Endodermal cell (in vitro differentiated cells): ENCODE measurements at regions not wholly inside any gene's neighbourhood (a gene's known extent, or its start where the extent isn't known, plus 50 kb on each side); places are given as distances from the start of the nearest gene placed in this dataset.

Experiments used
- DNase-seq: peaks from one replicate; pipeline ENCODE4 v3.0.0-alpha.2; 2017
- H3K27ac ChIP-seq: 2 replicates; pipeline ENCODE4 v1.5.1; 2013; ENCODE audit warnings: mild to moderate bottlenecking, low read depth, low read length, moderate library complexity
- H3K27me3 ChIP-seq: 2 replicates; pipeline ENCODE4 v1.6.1; 2013; ENCODE audit warnings: mild to moderate bottlenecking, low read length, moderate library complexity; ENCODE audit not compliant: insufficient read depth, control insufficient read depth, poor library complexity, severe bottlenecking
- H3K36me3 ChIP-seq: 2 replicates; pipeline ENCODE4 v1.7.0; 2013; ENCODE audit warnings: mild to moderate bottlenecking, low read length, moderate library complexity; ENCODE audit not compliant: control insufficient read depth, insufficient read depth
- H3K4me1 ChIP-seq: one replicate; pipeline ENCODE4 v1.7.0; 2013; ENCODE audit warnings: low read length; ENCODE audit not compliant: control insufficient read depth, insufficient read depth
- H3K4me3 ChIP-seq: 2 replicates; pipeline ENCODE4 v1.5.1; 2013; ENCODE audit warnings: mild to moderate bottlenecking, low read length, moderate library complexity
- H3K9ac ChIP-seq: 2 replicates; pipeline ENCODE4 v1.6.1; 2013; ENCODE audit warnings: mild to moderate bottlenecking, low read length, moderate library complexity; ENCODE audit not compliant: poor library complexity, severe bottlenecking; ENCODE audit errors: extremely low read depth
- H3K9me3 ChIP-seq: 2 replicates; pipeline ENCODE4 v1.6.1; 2013; ENCODE audit warnings: mild to moderate bottlenecking, low read length, moderate library complexity; ENCODE audit not compliant: control insufficient read depth
- H3K27ac Mint-ChIP-seq: 2 replicates; pipeline ENCODE4 v1.8.0; 2020; ENCODE audit warnings: mixed read lengths
- H3K27me3 Mint-ChIP-seq: 2 replicates; pipeline ENCODE4 v1.8.0; 2021; ENCODE audit warnings: mild to moderate bottlenecking, mixed read lengths; ENCODE audit not compliant: insufficient read depth
- H3K36me3 Mint-ChIP-seq: 2 replicates; pipeline ENCODE4 v1.8.0; 2020; ENCODE audit warnings: low read depth, mixed read lengths
- H3K4me1 Mint-ChIP-seq: 2 replicates; pipeline ENCODE4 v1.8.0; 2020; ENCODE audit warnings: mixed read lengths
- H3K4me3 Mint-ChIP-seq: 2 replicates; pipeline ENCODE4 v1.8.0; 2020; ENCODE audit warnings: mild to moderate bottlenecking, moderate library complexity, mixed read lengths
- H3K9me3 Mint-ChIP-seq: 2 replicates; pipeline ENCODE4 v1.8.0; 2020; ENCODE audit warnings: mild to moderate bottlenecking, mixed read lengths
- WGBS, 2 experiments: methylation state at CpG; one replicate each; pipeline versions ENCODE4 v1.1.5 to v1.1.7; 2013; ENCODE audit warnings: missing lambda C conversion rate in 2 of 2, mixed read lengths in 1 of 2; ENCODE audit not compliant: insufficient coverage in 1 of 2, insufficient read length in 1 of 2; 5-methylcytosine and 5-hydroxymethylcytosine counted together
- TF ChIP-seq, protein P1 (sequence below): fragments of 200-600 bp; sonication (generic); conservative IDR thresholded peaks from 2 replicates; pipeline ENCODE4 v1.5.0; 2021; ENCODE audit warnings: antibody characterized with exemption, mild to moderate bottlenecking

DNA sequence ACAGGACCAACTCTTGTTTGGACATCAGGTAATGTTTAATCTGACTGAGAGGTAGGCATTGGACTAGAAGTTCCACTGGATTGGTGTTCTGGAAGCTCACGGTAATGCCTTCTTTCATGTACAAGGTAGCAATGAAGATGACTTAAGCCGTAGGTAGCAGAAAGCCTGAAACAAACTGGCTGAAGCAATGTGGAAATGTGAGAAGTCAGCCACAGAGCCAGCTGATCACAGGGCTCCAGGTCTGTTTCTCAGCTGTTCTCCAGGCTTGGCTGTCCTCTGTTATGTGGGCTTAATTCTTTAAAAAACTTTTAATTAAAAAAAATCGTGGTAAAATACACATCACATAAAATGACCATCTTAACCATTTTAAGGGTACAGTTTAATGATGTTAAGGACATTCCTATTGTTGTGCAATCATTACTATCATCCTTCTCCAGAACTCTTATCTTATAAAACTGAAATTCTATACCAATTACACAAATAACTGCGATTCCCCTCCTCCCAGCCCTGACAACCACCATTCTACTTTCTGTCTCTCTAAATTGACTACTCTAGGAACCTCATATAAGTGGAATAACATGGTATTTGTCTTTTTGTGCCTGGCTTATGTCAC, 101.4 kb upstream of the ZNF32 start:
- H3K27me3 ChIP-seq = no peaks in the 10 kb centered on the region
- Mint-ChIP-seq H3K4me1 (no peaks in the 10 kb centered on the region), H3K4me3 (no peak overlapping the region), H3K9me3 (no peaks in the 10 kb centered on the region), H3K36me3 (no peaks in the 10 kb centered on the region), H3K27me3 (peaks cover 5% of the 10 kb centered on the region), H3K27ac (no peak overlapping the region)
- no peak overlapping the region for H3K27ac ChIP-seq
- TF ChIP-seq, protein P1, sequence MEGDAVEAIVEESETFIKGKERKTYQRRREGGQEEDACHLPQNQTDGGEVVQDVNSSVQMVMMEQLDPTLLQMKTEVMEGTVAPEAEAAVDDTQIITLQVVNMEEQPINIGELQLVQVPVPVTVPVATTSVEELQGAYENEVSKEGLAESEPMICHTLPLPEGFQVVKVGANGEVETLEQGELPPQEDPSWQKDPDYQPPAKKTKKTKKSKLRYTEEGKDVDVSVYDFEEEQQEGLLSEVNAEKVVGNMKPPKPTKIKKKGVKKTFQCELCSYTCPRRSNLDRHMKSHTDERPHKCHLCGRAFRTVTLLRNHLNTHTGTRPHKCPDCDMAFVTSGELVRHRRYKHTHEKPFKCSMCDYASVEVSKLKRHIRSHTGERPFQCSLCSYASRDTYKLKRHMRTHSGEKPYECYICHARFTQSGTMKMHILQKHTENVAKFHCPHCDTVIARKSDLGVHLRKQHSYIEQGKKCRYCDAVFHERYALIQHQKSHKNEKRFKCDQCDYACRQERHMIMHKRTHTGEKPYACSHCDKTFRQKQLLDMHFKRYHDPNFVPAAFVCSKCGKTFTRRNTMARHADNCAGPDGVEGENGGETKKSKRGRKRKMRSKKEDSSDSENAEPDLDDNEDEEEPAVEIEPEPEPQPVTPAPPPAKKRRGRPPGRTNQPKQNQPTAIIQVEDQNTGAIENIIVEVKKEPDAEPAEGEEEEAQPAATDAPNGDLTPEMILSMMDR = no peak
- DNase-seq = no peak
- H3K36me3 ChIP-seq = no peaks in the 10 kb centered on the region
- no peaks in the 10 kb centered on the region for H3K9me3 ChIP-seq
- no peaks in the 10 kb centered on the region for H3K4me1 ChIP-seq
- no peak overlapping the region for H3K4me3 ChIP-seq
- H3K9ac ChIP-seq = no peak overlapping the region
- WGBS, 2 experiments = 89 to 100% methylated on average over 2 to 4 of the region's 4 CpGs

DNA sequence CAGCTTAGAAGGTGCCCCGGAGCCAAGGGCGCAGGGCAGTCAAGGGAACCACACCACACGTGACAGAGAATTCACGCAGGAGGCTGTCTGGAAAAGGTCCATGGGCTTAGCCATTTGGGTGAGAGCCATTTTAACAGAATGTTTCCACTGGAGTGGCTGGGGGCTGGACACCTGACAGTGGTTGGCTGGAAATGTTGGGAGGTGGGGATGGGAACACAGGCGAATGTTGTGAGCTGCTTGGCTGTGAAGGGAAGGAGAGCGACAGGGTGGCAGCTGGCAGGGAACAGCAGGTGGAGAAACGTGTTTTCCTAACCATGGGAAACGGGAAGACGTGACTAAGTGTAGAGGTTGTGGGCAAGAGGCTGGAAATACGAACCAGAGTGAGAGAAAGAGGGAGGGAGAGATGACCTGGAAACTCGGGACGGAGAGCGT, 100.5 kb upstream of the ZNF32 start:
- H3K9me3 ChIP-seq = no peaks in the 10 kb centered on the region
- Mint-ChIP-seq H3K4me3 (no peak overlapping the region), H3K27ac (no peak overlapping the region), H3K27me3 (peaks cover 3% of the 10 kb centered on the region), H3K36me3 (no peaks in the 10 kb centered on the region), H3K9me3 (no peaks in the 10 kb centered on the region), H3K4me1 (no peaks in the 10 kb centered on the region)
- no peak overlapping the region for H3K9ac ChIP-seq
- no peaks in the 10 kb centered on the region for H3K27me3 ChIP-seq
- no peak for DNase-seq
- no peaks in the 10 kb centered on the region for H3K4me1 ChIP-seq
- H3K36me3 ChIP-seq = no peaks in the 10 kb centered on the region
- H3K4me3 ChIP-seq = no peak overlapping the region
- WGBS, 2 experiments = 89 to 92% methylated on average over 8 to 13 of the region's 13 CpGs
- TF ChIP-seq, protein P1 = no peak
- no peak overlapping the region for H3K27ac ChIP-seq

DNA sequence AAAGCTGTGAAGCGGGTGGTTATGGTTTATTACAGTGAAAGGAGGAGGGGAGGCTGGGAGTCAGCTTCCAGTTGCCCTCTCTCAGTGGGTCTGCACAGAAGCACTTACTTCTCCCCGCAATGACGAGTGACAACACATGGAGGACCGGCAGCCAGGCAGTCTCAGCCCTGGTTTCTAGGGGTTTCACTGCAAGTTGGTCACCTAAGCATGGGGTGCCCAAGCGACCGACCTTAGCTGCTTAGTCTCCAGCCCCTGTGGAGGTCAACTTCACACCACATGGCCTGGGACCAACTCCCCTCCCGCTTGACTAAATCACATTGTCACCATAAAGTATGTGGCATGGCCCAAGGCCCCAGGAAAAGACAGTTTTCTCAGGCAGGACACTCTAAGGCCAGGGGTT, 99.9 kb upstream of the ZNF32 start:
- H3K9me3 Mint-ChIP-seq = no peaks in the 10 kb centered on the region
- Histone ChIP-seq H3K9ac (no peak overlapping the region), H3K27me3 (no peaks in the 10 kb centered on the region), H3K4me3 (no peak overlapping the region), H3K4me1 (peaks cover 4% of the 10 kb centered on the region), H3K27ac (no peak overlapping the region), H3K9me3 (no peaks in the 10 kb centered on the region), H3K36me3 (no peaks in the 10 kb centered on the region)
- H3K4me1 Mint-ChIP-seq = peaks cover 4% of the 10 kb centered on the region
- WGBS, 2 experiments = 88 to 91% methylated on average over 6 to 7 of the region's 7 CpGs
- no peak overlapping the region for H3K4me3 Mint-ChIP-seq
- TF ChIP-seq, protein P1 = no peak
- H3K36me3 Mint-ChIP-seq = no peaks in the 10 kb centered on the region
- no peak overlapping the region for H3K27ac Mint-ChIP-seq
- DNase-seq = no peak
- H3K27me3 Mint-ChIP-seq = peaks cover 3% of the 10 kb centered on the region
